ENCODE measurements at regions not wholly inside any gene's neighbourhood (a gene's known extent, or its start where the extent isn't known, plus 50 kb on each side); places are given as distances from the start of the nearest gene placed in this dataset.

DNA sequence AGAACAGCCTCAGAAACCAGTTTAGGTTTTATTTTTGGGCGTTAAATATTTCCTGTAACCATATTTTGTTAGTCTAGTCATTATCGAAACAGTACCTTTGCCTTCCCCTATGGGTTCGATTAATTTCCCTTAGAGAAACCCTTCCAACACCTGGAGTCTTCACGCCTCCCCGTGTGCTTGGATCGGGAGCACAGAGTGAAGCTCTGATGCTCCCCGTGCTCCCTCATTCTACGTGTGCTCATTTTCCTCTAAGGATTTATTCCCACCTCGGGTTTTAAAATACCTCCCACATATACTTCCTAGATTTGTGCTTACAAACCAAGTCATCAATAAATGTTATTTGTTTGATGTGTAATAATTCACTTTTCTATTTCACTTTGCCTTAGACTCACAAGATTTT is 142.4 kb downstream of the TTLL2 start:
- H3K9me3 Mint-ChIP-seq (ENCODE audit: unreplicated experiment), result peaks cover 6% of the 10 kb centered on the region
- no peak for DNase-seq
- H3K4me1 Mint-ChIP-seq (ENCODE audit: low read depth, unreplicated experiment), result peaks cover 24% of the 10 kb centered on the region
- H3K36me3 Mint-ChIP-seq (ENCODE audit: unreplicated experiment), result no peaks in the 10 kb centered on the region
- H3K27ac Mint-ChIP-seq (ENCODE audit: unreplicated experiment), result no peak overlapping the region
- peaks cover 6% of the 10 kb centered on the region for H3K27me3 Mint-ChIP-seq (ENCODE audit: unreplicated experiment)
- no peak overlapping the region for H3K4me3 Mint-ChIP-seq (ENCODE audit: unreplicated experiment)
- TF ChIP-seq, protein P1, sequence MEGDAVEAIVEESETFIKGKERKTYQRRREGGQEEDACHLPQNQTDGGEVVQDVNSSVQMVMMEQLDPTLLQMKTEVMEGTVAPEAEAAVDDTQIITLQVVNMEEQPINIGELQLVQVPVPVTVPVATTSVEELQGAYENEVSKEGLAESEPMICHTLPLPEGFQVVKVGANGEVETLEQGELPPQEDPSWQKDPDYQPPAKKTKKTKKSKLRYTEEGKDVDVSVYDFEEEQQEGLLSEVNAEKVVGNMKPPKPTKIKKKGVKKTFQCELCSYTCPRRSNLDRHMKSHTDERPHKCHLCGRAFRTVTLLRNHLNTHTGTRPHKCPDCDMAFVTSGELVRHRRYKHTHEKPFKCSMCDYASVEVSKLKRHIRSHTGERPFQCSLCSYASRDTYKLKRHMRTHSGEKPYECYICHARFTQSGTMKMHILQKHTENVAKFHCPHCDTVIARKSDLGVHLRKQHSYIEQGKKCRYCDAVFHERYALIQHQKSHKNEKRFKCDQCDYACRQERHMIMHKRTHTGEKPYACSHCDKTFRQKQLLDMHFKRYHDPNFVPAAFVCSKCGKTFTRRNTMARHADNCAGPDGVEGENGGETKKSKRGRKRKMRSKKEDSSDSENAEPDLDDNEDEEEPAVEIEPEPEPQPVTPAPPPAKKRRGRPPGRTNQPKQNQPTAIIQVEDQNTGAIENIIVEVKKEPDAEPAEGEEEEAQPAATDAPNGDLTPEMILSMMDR (IDR thresholded peaks at IDR 0.05; ENCODE audit: partially characterized antibody, unreplicated experiment), result no peak

GRCh38 chr6:167467793-167468431 is 143.0 kb downstream of the TTLL2 start:
- Mint-ChIP-seq H3K27me3 (ENCODE audit: unreplicated experiment) (peaks cover 6% of the 10 kb centered on the region), H3K36me3 (ENCODE audit: unreplicated experiment) (no peaks in the 10 kb centered on the region), H3K4me3 (ENCODE audit: unreplicated experiment) (no peak overlapping the region), H3K27ac (ENCODE audit: unreplicated experiment) (no peak overlapping the region), H3K4me1 (ENCODE audit: low read depth, unreplicated experiment) (peaks cover 30% of the 10 kb centered on the region), H3K9me3 (ENCODE audit: unreplicated experiment) (peaks cover 6% of the 10 kb centered on the region)
- no peak for DNase-seq
- TF ChIP-seq, protein P1 (IDR thresholded peaks at IDR 0.05; ENCODE audit: partially characterized antibody, unreplicated experiment), result no peak

- TF ChIP-seq, protein P1 (IDR thresholded peaks at IDR 0.05; ENCODE audit: partially characterized antibody, unreplicated experiment), result no peak
- H3K9me3 Mint-ChIP-seq (ENCODE audit: unreplicated experiment), result peaks cover 6% of the 10 kb centered on the region
- no peaks in the 10 kb centered on the region for H3K36me3 Mint-ChIP-seq (ENCODE audit: unreplicated experiment)
- no peak overlapping the region for H3K4me3 Mint-ChIP-seq (ENCODE audit: unreplicated experiment)
- H3K27ac Mint-ChIP-seq (ENCODE audit: unreplicated experiment), result no peak overlapping the region
- DNase-seq, result no peak
- peaks cover 6% of the 10 kb centered on the region for H3K27me3 Mint-ChIP-seq (ENCODE audit: unreplicated experiment)
- peaks cover 30% of the 10 kb centered on the region for H3K4me1 Mint-ChIP-seq (ENCODE audit: low read depth, unreplicated experiment)
Observed at GRCh38 chr6:167469101-167469500, 144.2 kb downstream of the TTLL2 start.

DNA sequence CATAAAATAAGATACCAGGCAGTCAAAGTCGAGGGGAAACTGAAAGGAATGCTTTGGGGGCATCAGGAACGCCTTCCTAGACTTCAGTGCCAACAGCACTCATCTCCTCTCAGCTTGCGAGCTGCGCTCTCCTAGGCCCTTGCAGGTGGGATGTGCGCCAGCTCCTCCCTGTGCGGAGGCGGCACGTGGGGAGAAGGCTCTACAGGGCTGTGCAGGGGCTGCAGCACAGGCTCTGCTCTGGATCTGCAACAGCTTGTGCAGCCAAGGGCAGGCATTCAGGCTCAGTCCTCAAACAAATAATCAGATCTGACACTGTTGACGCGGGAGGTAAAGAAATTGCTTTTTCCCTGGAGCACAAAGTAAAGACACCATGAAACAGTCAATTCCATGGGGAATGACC is 144.8 kb downstream of the TTLL2 start:
- Mint-ChIP-seq H3K36me3 (ENCODE audit: unreplicated experiment) (no peaks in the 10 kb centered on the region), H3K9me3 (ENCODE audit: unreplicated experiment) (peaks cover 6% of the 10 kb centered on the region), H3K4me1 (ENCODE audit: low read depth, unreplicated experiment) (peaks cover 30% of the 10 kb centered on the region), H3K27me3 (ENCODE audit: unreplicated experiment) (peaks cover 6% of the 10 kb centered on the region), H3K27ac (ENCODE audit: unreplicated experiment) (no peak overlapping the region), H3K4me3 (ENCODE audit: unreplicated experiment) (no peak overlapping the region)
- TF ChIP-seq, protein P1 (IDR thresholded peaks at IDR 0.05; ENCODE audit: partially characterized antibody, unreplicated experiment), result no peak
- DNase-seq, result no peak

- TF ChIP-seq, protein P1 (IDR thresholded peaks at IDR 0.05; ENCODE audit: partially characterized antibody, unreplicated experiment), result no peak
- no peak overlapping the region for H3K4me3 Mint-ChIP-seq (ENCODE audit: unreplicated experiment)
- peaks cover 6% of the 10 kb centered on the region for H3K9me3 Mint-ChIP-seq (ENCODE audit: unreplicated experiment)
- H3K27ac Mint-ChIP-seq (ENCODE audit: unreplicated experiment), result peak overlapping the region; percentile 6
- H3K36me3 Mint-ChIP-seq (ENCODE audit: unreplicated experiment), result no peaks in the 10 kb centered on the region
- H3K27me3 Mint-ChIP-seq (ENCODE audit: unreplicated experiment), result peaks cover 6% of the 10 kb centered on the region
- H3K4me1 Mint-ChIP-seq (ENCODE audit: low read depth, unreplicated experiment), result peaks cover 30% of the 10 kb centered on the region
- DNase-seq, result no peak
Observed at GRCh38 chr6:167470101-167470835, 145.4 kb downstream of the TTLL2 start.

All from glutamatergic neuron (in vitro differentiated cells).